IgD-negative memory B cell (primary cell): ENCODE measurements at regions not wholly inside any gene's neighbourhood (a gene's known extent, or its start where the extent isn't known, plus 50 kb on each side); places are given as distances from the start of the nearest gene placed in this dataset.

Experiments
- H3K27ac Mint-ChIP-seq, 3 donors: one replicate each; pipeline ENCODE4 v1.8.0; 2020 to 2022; ENCODE audit warnings: mild to moderate bottlenecking in 3 of 3, mixed read lengths in 3 of 3, moderate library complexity in 1 of 3
- H3K27me3 Mint-ChIP-seq: one replicate; pipeline ENCODE4 v1.8.0; 2021; ENCODE audit warnings: mixed read lengths
- H3K36me3 Mint-ChIP-seq: one replicate; pipeline ENCODE4 v1.8.0; 2020; ENCODE audit warnings: mild to moderate bottlenecking, mixed read lengths
- H3K4me1 Mint-ChIP-seq, 3 donors: one replicate each; pipeline ENCODE4 v1.8.0; 2020 to 2022; ENCODE audit warnings: mixed read lengths in 3 of 3, mild to moderate bottlenecking in 1 of 3
- H3K4me3 Mint-ChIP-seq, 4 donors: one replicate each; pipeline ENCODE4 v1.8.0; 2020 to 2022; ENCODE audit warnings: mild to moderate bottlenecking in 4 of 4, mixed read lengths in 4 of 4, moderate library complexity in 3 of 4
- H3K9me3 Mint-ChIP-seq, 3 donors: one replicate each; pipeline ENCODE4 v1.8.0; 2020 to 2021; ENCODE audit warnings: mixed read lengths in 3 of 3, mild to moderate bottlenecking in 1 of 3

DNA sequence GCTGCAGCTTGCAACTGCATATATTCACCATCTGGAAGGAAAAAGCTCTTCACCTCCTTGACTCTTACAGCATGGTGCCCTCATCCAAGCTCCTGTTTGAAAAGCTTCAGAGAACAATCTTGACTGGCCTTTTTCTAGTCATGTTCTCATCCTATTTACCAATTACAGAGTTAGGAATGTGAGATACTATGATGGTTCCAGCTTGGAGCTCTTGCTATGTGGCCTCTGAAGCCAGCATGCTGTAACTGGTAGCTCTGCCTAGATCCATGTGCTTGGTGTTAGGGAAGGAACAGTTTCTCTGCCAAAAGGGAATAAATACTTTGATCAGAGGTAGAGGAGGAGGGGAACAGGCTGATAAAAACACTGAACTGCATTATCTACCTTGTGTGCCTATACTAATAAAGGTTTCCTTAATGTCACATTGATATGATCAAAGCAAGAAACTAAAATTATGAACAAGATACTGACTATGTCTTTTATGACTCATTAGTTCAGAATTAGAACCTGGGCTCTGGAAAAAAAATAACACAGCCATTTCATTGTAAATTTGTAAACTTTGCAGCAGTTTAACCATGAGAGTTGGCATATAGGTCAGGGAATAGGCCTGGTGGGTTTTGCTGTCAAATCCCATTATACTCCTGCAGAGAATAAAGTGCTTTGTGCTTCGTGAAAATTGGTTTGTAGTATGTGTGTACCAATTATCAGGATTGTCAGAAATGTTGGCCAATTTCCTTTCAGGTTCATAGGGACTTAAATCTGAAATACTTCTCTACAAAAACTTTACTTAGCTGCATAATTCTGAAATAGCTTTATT, 92.7 kb downstream of the LEPR start:
- peaks cover 2% of the 10 kb centered on the region for H3K36me3 Mint-ChIP-seq
- H3K27ac Mint-ChIP-seq: no peak overlapping the region
- H3K27me3 Mint-ChIP-seq: no peaks in the 10 kb centered on the region

DNA sequence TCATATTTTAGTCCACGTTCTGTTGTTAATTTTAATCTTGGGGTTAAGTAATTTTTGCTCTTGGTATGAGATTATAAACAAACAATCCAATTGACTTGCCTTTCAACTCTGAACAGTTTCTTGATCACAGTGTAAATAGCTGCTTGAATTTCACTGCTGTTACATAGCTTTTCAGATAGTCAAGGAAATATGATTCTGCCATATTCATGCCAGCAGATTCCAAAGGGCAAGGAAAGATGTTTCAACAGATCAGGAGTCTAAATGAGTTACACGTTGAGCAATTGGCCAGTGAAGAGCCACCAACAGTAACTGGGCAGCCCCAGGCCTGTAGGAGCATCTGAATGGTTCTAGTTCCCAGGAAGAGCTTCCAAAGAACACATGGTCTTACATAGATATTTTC, 93.6 kb downstream of the LEPR start:
- peaks cover 2% of the 10 kb centered on the region for H3K36me3 Mint-ChIP-seq
- H3K27me3 Mint-ChIP-seq: no peaks in the 10 kb centered on the region
- H3K4me3 Mint-ChIP-seq: no peak overlapping the region
- peaks cover 0 to 1% (median 0%) of the 10 kb centered on the region in 3 donors for H3K9me3 Mint-ChIP-seq
- H3K27ac Mint-ChIP-seq: no peak overlapping the region
- no peaks in the 10 kb centered on the region for H3K4me1 Mint-ChIP-seq

More for the DNA sequence above, 92.7 kb downstream of the LEPR start:
- no peaks in the 10 kb centered on the region for H3K4me1 Mint-ChIP-seq
- H3K4me3 Mint-ChIP-seq: no peak overlapping the region
- peaks cover 0 to 1% (median 0%) of the 10 kb centered on the region in 3 donors for H3K9me3 Mint-ChIP-seq

DNA sequence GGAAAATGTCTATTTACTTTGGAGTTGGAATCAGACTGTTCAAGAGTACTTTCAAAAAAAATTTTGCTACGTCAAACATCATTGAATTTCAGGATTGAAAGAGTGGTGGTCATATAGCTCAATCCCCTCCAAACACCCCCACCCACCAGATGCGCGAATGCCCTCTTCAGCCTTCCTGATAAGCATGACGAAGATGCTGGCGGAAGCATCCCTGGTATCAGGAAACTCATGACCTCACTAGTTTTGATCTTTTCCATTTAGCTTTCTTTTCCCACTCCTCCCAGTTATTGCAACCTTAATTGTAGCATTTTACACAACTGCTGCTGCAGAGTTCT, 104.4 kb downstream of the LEPR start:
- Mint-ChIP-seq H3K27me3 (peaks cover 24% of the 10 kb centered on the region), H3K9me3 (peaks cover 0 to 10% (median 0%) of the 10 kb centered on the region in 3 donors), H3K4me1 (peaks cover 0 to 2% (median 0%) of the 10 kb centered on the region in 3 donors), H3K36me3 (peaks cover 2% of the 10 kb centered on the region), H3K4me3 (no peak overlapping the region), H3K27ac (peak overlapping the region in 1 of 3 donors; percentile 57)

DNA sequence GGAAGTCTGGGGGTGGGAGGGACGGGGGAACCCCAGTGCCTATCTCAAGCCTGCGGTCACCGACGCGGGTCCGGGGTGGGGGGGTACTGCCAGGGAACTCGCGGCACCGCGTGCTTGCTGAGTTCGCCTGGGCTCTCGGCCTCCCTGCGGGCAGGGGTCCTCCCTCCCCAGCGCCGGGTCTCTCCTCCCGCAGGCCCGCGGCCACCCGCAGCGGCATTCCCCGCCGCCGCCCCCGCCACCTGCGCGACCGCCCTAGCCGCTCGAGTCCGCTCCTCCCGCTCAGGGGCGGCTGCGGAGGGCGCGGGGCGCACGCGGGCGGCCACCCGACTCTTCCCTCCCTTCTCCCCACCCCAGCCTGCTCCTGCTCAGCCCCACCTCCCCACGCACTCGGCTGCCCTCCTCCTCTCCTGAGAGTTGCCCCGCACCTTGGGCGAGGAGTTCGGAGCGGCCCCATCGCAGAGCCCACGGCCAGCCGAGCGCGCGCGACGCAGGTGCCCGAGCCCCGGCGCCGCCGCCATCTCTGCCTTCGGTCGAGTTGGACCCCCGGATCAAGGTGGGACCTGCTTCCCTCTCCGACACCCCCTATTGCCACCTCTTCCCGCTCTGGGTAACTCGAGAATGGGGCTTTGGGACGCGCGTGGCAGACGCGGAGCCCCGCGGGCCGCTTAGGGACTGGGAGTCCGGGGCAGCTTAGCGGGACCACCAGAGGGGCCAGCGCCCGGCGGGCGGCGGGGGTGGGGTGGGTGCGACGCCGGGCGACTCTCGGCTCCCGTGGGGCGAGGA, 105.0 kb downstream of the LEPR start:
- Mint-ChIP-seq H3K27me3 (peaks cover 24% of the 10 kb centered on the region), H3K4me3 (no peak overlapping the region), H3K9me3 (peaks cover 0 to 8% (median 0%) of the 10 kb centered on the region in 3 donors), H3K36me3 (peaks cover 2% of the 10 kb centered on the region), H3K4me1 (peaks cover 0 to 2% (median 0%) of the 10 kb centered on the region in 3 donors), H3K27ac (no peak overlapping the region)

DNA sequence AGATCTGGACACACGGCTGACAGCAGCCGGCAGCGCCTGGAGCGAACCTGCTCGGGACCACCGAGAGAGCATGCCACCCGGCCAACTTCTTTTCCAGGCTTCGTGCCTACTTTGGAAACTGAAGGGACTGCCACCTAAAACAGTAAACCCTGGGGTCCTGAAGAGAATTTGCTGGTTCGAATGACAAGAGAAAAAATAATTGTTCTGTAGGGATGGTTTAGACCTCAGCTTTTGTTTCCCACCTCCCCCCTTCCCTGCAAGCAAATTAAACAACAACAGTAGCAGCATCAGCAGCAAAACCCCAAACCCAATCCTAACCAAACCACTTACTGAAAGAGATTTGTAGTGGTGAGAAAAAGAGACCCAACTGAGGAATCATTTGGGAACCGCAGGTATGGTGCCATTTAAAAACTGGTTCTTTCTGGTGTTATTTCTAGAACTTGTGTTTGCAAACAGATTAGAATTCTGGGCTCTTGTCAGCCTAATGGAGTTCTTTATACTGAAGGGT, 105.6 kb downstream of the LEPR start:
- peaks cover 24% of the 10 kb centered on the region for H3K27me3 Mint-ChIP-seq
- H3K4me1 Mint-ChIP-seq: peaks cover 0 to 2% (median 0%) of the 10 kb centered on the region in 3 donors
- no peak overlapping the region for H3K27ac Mint-ChIP-seq
- peaks cover 2% of the 10 kb centered on the region for H3K36me3 Mint-ChIP-seq
- peaks cover 0 to 8% (median 0%) of the 10 kb centered on the region in 3 donors for H3K9me3 Mint-ChIP-seq
- H3K4me3 Mint-ChIP-seq: peak overlapping the region in 1 of 4 donors; percentile 3

DNA sequence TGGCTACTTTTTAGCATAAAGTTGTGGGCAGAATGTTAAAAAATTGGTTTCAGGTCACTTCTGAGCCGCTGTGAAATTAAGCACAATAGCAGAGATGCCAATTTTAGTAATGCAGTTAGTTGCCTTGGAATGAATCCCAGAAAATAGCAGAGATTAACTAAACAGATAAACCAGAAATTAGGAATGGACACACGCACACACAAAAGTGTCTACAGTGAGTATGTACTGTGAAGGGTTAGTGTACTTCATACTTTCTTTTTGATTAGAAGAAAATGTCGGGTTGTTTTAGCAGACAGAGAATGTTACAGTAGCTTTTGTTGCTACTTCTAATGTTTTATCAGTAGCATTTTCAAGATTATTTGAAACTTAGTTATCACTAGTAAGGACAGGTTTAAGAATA, 106.7 kb downstream of the LEPR start:
- Mint-ChIP-seq H3K36me3 (peaks cover 1% of the 10 kb centered on the region), H3K27ac (no peak overlapping the region), H3K4me1 (peaks cover 0 to 2% (median 0%) of the 10 kb centered on the region in 3 donors), H3K4me3 (no peak overlapping the region), H3K9me3 (peaks cover 2 to 7% (median 5%) of the 10 kb centered on the region in 3 donors), H3K27me3 (peaks cover 24% of the 10 kb centered on the region)

DNA sequence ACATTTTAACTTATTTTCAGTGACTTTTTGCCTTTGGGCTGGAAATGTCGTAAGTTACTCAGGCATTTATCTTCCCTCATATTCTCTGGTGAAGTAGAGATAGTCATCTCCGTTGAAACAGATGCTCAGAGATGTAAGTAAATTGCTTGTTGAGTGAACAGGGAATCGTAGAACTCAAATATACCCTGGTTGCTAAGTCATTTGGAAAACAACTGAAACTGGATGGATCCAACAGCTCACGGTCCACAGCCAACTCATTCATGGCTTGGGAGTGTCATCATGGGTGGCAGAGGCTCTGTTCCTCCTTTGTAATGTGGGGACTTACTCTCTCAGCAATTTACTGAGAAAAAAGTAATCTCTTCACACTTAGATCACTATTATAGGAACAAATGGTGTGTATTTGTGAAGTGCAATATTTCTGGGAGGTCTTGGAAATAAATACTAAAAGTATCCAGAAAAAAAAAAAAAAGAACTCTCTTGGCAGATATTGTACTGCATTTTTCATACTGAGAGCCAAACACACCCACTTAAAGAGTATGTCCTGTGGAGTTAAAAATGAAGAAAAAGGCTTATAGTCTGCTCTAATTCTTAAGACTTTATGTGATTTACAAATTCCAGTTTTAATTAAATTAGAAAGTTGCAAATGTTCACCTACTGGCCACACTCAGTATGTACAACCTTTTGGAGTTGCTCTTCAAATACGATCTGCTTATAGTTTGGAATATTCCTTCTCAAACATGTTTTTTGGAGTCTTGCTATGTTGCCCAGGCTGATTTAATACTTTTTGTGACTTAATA, 107.4 kb downstream of the LEPR start:
- Mint-ChIP-seq H3K27me3 (peaks cover 27% of the 10 kb centered on the region), H3K4me3 (no peak overlapping the region), H3K4me1 (peaks cover 0 to 2% (median 0%) of the 10 kb centered on the region in 3 donors), H3K36me3 (peaks cover 1% of the 10 kb centered on the region), H3K27ac (no peak overlapping the region), H3K9me3 (peaks cover 5 to 10% (median 6%) of the 10 kb centered on the region in 3 donors)

DNA sequence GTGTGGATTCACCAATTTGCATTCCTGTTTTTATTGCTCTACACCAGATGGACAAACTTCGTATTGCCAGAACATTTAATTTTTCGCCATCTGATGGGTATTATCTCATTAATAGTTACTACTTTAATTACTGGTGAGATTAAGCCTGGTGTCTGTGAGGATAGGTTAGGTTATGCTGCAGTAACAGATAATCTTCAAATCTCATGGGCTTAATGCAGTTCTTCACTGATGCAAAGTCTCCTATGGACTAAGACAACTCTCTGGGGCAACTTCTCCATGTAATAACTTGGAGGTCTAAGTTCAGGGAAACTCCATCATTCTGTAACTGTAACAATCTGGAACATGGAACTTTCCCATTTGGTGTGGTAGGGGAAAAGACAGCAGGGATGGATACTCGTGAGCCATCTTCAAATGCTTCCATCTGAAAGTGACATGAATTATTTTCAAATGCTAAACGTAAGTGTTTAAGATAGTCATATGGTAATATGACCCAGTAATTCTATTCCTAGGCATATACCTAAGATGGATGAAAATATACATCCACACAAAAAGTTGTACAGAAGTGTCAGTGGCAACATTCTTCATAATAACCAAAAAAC, 111.6 kb downstream of the LEPR start:
- H3K9me3 Mint-ChIP-seq: peaks cover 0 to 10% (median 6%) of the 10 kb centered on the region in 3 donors

DNA sequence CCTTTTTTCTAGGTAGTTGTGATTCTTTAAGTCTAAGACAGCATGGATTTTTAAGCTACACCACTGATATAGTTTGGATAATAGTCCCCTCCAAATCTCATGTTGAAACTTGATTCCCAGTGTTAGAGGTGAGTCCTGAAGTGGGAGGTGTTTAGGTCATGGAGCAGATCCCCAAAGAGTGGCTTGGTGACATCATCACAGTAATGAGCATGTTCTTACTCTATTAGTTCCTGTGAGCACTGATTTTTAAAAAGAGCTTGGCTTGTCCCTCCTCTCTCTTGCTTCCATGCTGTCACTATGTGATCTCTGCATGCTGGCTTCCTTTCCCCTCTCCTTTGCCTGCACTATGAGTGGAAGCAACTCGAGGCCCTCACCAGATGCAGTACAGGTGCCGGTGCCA, 115.5 kb downstream of the LEPR start:
- peaks cover 0 to 10% (median 6%) of the 10 kb centered on the region in 3 donors for H3K9me3 Mint-ChIP-seq
- H3K36me3 Mint-ChIP-seq: peaks cover 1% of the 10 kb centered on the region
- H3K27me3 Mint-ChIP-seq: peaks cover 3% of the 10 kb centered on the region
- H3K4me3 Mint-ChIP-seq: no peak overlapping the region
- H3K27ac Mint-ChIP-seq: no peak overlapping the region
- no peaks in the 10 kb centered on the region for H3K4me1 Mint-ChIP-seq

More for the DNA sequence above, 111.6 kb downstream of the LEPR start:
- Mint-ChIP-seq H3K4me3 (no peak overlapping the region), H3K4me1 (no peaks in the 10 kb centered on the region), H3K27ac (no peak overlapping the region), H3K27me3 (peaks cover 7% of the 10 kb centered on the region), H3K36me3 (peaks cover 1% of the 10 kb centered on the region)

DNA sequence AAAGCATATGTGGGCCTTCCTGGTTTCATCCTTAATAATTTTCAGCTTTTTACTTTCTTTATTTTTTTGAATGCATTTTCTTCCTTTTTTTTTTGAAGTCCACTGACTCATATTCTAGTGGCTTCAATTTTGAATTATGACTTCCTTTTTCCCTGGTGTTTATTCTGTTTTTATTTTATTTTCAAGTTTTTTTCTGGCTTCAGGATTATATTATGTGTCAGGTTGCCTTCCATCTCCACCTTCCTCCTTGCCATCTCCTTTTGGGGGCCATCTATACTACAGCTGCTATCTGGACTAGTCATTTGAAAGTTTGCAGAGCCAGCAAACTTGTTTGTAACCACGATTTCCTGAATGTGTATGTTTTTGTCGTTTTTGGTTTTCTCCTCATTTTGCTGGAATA, 117.6 kb downstream of the LEPR start:
- Mint-ChIP-seq H3K4me3 (no peak overlapping the region), H3K4me1 (no peaks in the 10 kb centered on the region), H3K9me3 (no peaks in the 10 kb centered on the region), H3K27ac (no peak overlapping the region), H3K36me3 (no peaks in the 10 kb centered on the region), H3K27me3 (no peaks in the 10 kb centered on the region)

DNA sequence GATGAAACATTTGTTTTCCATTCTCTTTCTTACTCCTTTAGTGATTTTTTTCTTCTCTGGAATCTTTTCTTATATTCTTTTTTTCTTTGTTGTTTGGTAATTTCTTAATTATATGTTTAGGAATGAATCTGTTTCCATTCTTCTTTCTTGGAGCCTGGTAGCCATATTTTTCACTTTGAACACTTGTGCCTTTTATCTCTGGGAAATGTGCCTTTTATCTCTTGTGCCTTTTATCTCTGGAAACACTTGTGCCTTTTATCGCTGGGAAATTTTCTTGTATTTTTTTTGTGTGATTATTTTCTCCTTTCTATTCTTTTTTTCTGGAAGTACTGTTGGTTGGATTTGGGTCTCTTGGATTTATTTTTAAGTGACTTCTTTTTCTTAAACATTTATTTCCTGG, 118.2 kb downstream of the LEPR start:
- H3K36me3 Mint-ChIP-seq: no peaks in the 10 kb centered on the region
- H3K9me3 Mint-ChIP-seq: no peaks in the 10 kb centered on the region
- H3K27me3 Mint-ChIP-seq: no peaks in the 10 kb centered on the region
- H3K4me3 Mint-ChIP-seq: no peak overlapping the region
- no peaks in the 10 kb centered on the region for H3K4me1 Mint-ChIP-seq
- no peak overlapping the region for H3K27ac Mint-ChIP-seq

DNA sequence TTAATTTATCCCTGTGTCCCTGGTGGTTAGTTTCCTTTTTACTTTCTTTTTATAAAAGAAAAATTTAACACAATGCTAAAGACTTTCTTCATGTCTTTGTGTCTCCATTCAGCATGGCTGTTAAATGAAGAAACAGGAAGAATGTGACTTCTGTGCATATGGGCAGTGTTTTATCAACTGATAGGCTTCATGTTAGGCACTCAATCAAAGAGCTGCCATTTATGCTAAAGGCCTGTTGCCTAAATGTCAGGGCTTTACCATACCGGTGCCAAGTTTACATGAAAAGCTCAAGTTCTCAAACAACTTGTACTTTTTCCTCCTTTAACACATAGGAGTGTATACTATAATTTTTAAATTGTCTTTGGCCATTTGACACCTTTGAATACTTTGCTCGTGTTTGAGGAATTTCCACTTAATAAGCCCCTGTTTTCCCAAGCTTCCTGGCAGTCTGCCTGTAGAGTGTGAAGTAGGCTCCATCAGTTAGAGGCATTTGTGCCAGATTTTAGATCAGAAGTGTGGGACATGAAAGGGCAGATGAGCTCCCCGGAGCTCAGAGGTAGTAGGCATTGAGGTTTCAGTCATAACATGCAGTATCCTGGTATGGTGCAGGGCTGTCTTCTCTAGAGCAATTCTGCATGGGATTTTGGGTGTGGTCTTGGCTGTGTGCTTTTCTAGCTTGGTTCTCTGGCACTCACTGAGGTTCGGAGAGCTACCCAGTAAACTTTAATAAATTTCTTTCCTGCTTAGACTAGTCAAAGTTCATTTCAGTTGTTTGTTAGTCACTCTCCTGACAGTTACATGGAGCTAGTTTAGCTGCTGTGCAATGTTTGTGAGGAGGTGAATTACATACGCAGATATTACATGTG, 119.0 kb downstream of the LEPR start:
- no peak overlapping the region for H3K27ac Mint-ChIP-seq
- no peak overlapping the region for H3K4me3 Mint-ChIP-seq
- H3K4me1 Mint-ChIP-seq: no peaks in the 10 kb centered on the region
- no peaks in the 10 kb centered on the region for H3K36me3 Mint-ChIP-seq
- no peaks in the 10 kb centered on the region for H3K27me3 Mint-ChIP-seq
- H3K9me3 Mint-ChIP-seq: no peaks in the 10 kb centered on the region

DNA sequence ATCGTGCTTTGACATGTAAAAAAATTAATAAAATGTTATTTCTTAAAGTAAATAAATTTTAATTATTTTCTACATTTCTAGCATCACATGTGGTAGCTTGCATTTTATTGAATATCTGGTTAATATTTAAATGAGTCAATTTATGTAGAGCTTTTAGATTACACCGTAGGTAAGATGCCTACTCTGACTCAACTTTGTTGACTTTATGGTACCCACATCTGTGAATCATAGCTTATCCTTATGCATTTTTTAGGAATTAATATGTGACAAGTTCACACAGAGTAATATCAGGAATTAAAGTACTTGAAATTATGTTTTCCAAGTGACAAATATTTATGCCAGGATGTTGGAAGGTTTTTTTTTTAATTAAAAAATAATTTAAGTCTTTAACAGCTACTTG, 120.7 kb downstream of the LEPR start:
- Mint-ChIP-seq H3K27ac (no peak overlapping the region), H3K4me1 (no peaks in the 10 kb centered on the region), H3K27me3 (no peaks in the 10 kb centered on the region), H3K9me3 (peaks cover 0 to 3% (median 0%) of the 10 kb centered on the region in 3 donors), H3K36me3 (no peaks in the 10 kb centered on the region), H3K4me3 (no peak overlapping the region)

DNA sequence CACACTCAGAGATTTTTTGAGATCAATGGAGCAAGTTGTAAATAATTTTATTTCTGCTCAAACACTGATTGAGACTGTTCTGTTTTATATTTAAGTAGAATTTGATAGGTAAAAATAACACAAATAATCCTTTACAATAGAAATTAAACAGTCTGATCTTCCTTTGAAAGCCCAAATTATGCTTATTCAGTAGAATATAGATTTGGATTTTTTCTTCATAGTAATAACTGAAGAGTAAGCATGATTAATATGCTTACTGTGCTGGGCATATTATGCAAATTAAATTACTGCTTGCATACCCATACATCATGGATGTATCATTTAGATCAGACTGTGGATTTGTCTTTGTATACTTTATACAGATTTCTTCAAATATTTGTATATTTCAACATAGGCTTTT, 121.4 kb downstream of the LEPR start:
- H3K27me3 Mint-ChIP-seq: no peaks in the 10 kb centered on the region
- no peak overlapping the region for H3K4me3 Mint-ChIP-seq
- no peak overlapping the region for H3K27ac Mint-ChIP-seq
- H3K36me3 Mint-ChIP-seq: no peaks in the 10 kb centered on the region
- H3K4me1 Mint-ChIP-seq: no peaks in the 10 kb centered on the region
- peaks cover 0 to 3% (median 0%) of the 10 kb centered on the region in 3 donors for H3K9me3 Mint-ChIP-seq
